Esophagus muscularis mucosa (tissue), 4 donors: ENCODE measurements at regions not wholly inside any gene's neighbourhood (a gene's known extent, or its start where the extent isn't known, plus 50 kb on each side); places are given as distances from the start of the nearest gene placed in this dataset.

Experiments used
- EP300 ChIP-seq: sonication (generic); formaldehyde crosslinking; IDR thresholded peaks from one replicate; pipeline ENCODE4 v1.6.1; 2017; ENCODE audit warnings: antibody characterized with exemption
- POLR2A ChIP-seq: fragments of 450-650 bp; IDR thresholded peaks from one replicate; pipeline ENCODE4 v1.6.1; 2017; ENCODE audit warnings: antibody characterized with exemption, moderate library complexity, mild to moderate bottlenecking, low read depth
- POLR2AphosphoS5 ChIP-seq, 2 donors: sonication (generic); formaldehyde crosslinking; IDR thresholded peaks; one replicate each; pipeline ENCODE4 v1.6.1; 2017; ENCODE audit warnings: antibody characterized with exemption in 2 of 2
- TF ChIP-seq, protein P1 (sequence below), 3 experiments: fragments of 200-600 bp in 2 of 3; fragments of 450-650 bp in 1 of 3; sonication (generic) in 2 of 3; IDR thresholded peaks; one replicate each; pipeline ENCODE4 v1.5.1; 2017 to 2019; ENCODE audit warnings: antibody characterized with exemption in 3 of 3, mild to moderate bottlenecking in 2 of 3, moderate library complexity in 1 of 3

DNA sequence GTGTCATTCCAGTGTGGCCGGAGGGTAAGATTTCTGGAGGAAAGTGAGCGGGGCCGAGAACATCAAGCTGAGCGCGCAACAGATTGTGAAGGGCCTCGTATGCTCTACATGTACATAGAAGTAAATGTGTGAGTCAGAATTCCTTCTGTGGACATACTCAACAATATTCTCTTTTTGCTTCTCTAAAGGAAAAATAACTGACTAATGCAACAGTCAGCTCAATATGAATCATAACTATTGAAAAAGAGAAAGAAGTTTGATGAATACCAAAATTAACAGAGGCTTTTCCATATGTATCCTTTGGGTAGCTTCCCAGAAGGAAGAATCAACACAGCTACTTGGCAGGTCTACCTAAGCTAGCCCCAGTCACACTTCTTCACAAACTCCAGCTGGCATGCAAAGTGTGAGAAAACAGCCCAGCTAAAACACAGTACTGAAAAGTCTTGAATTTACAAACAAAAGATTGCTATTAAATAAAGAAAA, 87.5 kb upstream of the ZFP42 start:
- TF ChIP-seq, protein P1, sequence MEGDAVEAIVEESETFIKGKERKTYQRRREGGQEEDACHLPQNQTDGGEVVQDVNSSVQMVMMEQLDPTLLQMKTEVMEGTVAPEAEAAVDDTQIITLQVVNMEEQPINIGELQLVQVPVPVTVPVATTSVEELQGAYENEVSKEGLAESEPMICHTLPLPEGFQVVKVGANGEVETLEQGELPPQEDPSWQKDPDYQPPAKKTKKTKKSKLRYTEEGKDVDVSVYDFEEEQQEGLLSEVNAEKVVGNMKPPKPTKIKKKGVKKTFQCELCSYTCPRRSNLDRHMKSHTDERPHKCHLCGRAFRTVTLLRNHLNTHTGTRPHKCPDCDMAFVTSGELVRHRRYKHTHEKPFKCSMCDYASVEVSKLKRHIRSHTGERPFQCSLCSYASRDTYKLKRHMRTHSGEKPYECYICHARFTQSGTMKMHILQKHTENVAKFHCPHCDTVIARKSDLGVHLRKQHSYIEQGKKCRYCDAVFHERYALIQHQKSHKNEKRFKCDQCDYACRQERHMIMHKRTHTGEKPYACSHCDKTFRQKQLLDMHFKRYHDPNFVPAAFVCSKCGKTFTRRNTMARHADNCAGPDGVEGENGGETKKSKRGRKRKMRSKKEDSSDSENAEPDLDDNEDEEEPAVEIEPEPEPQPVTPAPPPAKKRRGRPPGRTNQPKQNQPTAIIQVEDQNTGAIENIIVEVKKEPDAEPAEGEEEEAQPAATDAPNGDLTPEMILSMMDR (IDR thresholded peaks at IDR 0.05) = no peak
- TF ChIP-seq POLR2A (no peak), EP300 (no peak), POLR2AphosphoS5 (IDR thresholded peaks at IDR 0.05) (no peak)
